WERI-Rb-1 (cell line): ENCODE measurements at regions not wholly inside any gene's neighbourhood (a gene's known extent, or its start where the extent isn't known, plus 50 kb on each side); places are given as distances from the start of the nearest gene placed in this dataset.

Source experiments
- DNase-seq: peaks from one replicate; pipeline ENCODE4 v3.0.0-alpha.2; 2020
- H3K27ac ChIP-seq: fragments of 250-450 bp; sonication (Bioruptor Pico); 2 replicates; pipeline ENCODE4 v1.5.1; 2020; ENCODE audit warnings: mild to moderate bottlenecking, moderate library complexity
- H3K27me3 ChIP-seq: fragments of 250-450 bp; sonication (Bioruptor Pico); 2 replicates; pipeline ENCODE4 v1.5.1; 2021; ENCODE audit warnings: mild to moderate bottlenecking, low read depth, moderate library complexity; ENCODE audit not compliant: insufficient read depth, severe bottlenecking
- H3K36me3 ChIP-seq: fragments of 250-450 bp; sonication (Bioruptor Pico); 2 replicates; pipeline ENCODE4 v1.5.1; 2020; ENCODE audit warnings: mild to moderate bottlenecking, moderate library complexity
- H3K4me3 ChIP-seq: 2 replicates; pipeline ENCODE4 v1.5.1; 2011; ENCODE audit warnings: low read depth, mild to moderate bottlenecking, control low read depth, low read length
- H3K9me3 ChIP-seq: fragments of 250-450 bp; sonication (Bioruptor Pico); 2 replicates; pipeline ENCODE4 v1.5.1; 2021; ENCODE audit warnings: mild to moderate bottlenecking, moderate library complexity; ENCODE audit not compliant: severe bottlenecking
- TF ChIP-seq, protein P1 (sequence below): IDR thresholded peaks from 2 replicates; pipeline ENCODE4 v1.5.1; 2011; ENCODE audit warnings: low read depth, mild to moderate bottlenecking, control low read depth, inconsistent platforms, low read length

GRCh38 chr5:141777711-141778110, 95.7 kb upstream of the ARAP3 start:
- DNase-seq, result no peak
- Histone ChIP-seq H3K27me3 (no peaks in the 10 kb centered on the region), H3K9me3 (no peaks in the 10 kb centered on the region), H3K36me3 (no peaks in the 10 kb centered on the region), H3K4me3 (no peak overlapping the region), H3K27ac (no peak overlapping the region)
- TF ChIP-seq, protein P1, sequence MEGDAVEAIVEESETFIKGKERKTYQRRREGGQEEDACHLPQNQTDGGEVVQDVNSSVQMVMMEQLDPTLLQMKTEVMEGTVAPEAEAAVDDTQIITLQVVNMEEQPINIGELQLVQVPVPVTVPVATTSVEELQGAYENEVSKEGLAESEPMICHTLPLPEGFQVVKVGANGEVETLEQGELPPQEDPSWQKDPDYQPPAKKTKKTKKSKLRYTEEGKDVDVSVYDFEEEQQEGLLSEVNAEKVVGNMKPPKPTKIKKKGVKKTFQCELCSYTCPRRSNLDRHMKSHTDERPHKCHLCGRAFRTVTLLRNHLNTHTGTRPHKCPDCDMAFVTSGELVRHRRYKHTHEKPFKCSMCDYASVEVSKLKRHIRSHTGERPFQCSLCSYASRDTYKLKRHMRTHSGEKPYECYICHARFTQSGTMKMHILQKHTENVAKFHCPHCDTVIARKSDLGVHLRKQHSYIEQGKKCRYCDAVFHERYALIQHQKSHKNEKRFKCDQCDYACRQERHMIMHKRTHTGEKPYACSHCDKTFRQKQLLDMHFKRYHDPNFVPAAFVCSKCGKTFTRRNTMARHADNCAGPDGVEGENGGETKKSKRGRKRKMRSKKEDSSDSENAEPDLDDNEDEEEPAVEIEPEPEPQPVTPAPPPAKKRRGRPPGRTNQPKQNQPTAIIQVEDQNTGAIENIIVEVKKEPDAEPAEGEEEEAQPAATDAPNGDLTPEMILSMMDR, result no peak

- TF ChIP-seq, protein P1, result no peak
Measured at GRCh38 chr5:141777130-141777529, 95.1 kb upstream of the ARAP3 start.

DNA sequence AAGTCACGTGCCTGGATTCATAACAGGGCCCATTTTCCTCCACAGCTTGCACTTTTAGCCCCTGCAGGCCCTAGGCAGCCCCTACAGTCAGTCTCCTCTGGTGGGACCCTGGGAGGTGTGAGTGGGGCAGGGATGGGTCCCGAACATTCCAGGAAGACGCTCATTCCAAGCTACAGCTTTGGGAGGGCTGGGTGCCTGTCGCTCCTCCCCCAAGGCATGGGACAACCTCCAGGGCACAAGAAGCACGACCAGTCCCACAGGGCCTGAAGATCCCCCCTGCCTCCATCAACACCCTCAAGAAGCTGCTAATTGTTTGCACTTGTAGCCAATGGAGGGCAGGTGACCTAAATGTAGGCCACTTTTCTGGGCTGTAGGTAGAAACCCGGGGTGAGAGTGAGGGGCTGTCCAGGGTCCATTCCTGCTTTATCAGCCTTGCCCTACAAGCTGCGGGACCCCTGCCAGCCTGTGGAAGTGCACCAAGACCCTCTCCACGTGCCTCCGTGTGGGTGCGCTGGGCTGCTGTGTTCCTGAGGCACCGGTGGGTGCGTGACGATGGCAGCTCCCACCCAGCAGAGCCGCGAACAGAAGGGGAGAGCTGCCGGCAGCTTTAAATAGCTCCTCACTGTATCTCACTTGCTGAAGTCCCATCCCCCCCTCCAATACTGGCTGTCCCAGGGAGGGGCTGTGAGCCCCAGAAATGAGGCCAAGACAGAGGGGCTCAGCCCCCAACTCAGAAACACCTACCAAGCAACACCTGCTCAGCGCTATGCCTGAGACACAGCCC, 91.9 kb upstream of the ARAP3 start:
- no peaks in the 10 kb centered on the region for H3K36me3 ChIP-seq
- DNase-seq, result no peak
- no peak overlapping the region for H3K4me3 ChIP-seq
- no peaks in the 10 kb centered on the region for H3K9me3 ChIP-seq
- H3K27ac ChIP-seq, result no peak overlapping the region
- H3K27me3 ChIP-seq, result no peaks in the 10 kb centered on the region
- TF ChIP-seq, protein P1, result no peak

More at GRCh38 chr5:141777130-141777529, 95.1 kb upstream of the ARAP3 start:
- Histone ChIP-seq H3K36me3 (no peaks in the 10 kb centered on the region), H3K27me3 (no peaks in the 10 kb centered on the region), H3K9me3 (no peaks in the 10 kb centered on the region), H3K4me3 (no peak overlapping the region), H3K27ac (no peak overlapping the region)
- DNase-seq, result no peak

GRCh38 chr5:141772281-141772680, 90.3 kb upstream of the ARAP3 start:
- H3K27me3 ChIP-seq, result no peaks in the 10 kb centered on the region
- TF ChIP-seq, protein P1, result no peak
- H3K9me3 ChIP-seq, result no peaks in the 10 kb centered on the region
- no peaks in the 10 kb centered on the region for H3K36me3 ChIP-seq
- no peak for DNase-seq
- H3K27ac ChIP-seq, result no peak overlapping the region
- no peak overlapping the region for H3K4me3 ChIP-seq

GRCh38 chr5:141771562-141771961, 89.5 kb upstream of the ARAP3 start:
- no peak for DNase-seq
- TF ChIP-seq, protein P1, result no peak
- Histone ChIP-seq H3K36me3 (no peaks in the 10 kb centered on the region), H3K4me3 (no peak overlapping the region), H3K27ac (no peak overlapping the region), H3K9me3 (no peaks in the 10 kb centered on the region), H3K27me3 (no peaks in the 10 kb centered on the region)

GRCh38 chr5:141771031-141771430, 89.0 kb upstream of the ARAP3 start:
- no peak overlapping the region for H3K4me3 ChIP-seq
- H3K27me3 ChIP-seq, result no peaks in the 10 kb centered on the region
- no peaks in the 10 kb centered on the region for H3K9me3 ChIP-seq
- H3K27ac ChIP-seq, result no peak overlapping the region
- no peaks in the 10 kb centered on the region for H3K36me3 ChIP-seq
- peak; percentile 29 for DNase-seq
- TF ChIP-seq, protein P1, result no peak
